Neural cell (in vitro differentiated cells): ENCODE measurements at regions not wholly inside any gene's neighbourhood (a gene's known extent, or its start where the extent isn't known, plus 50 kb on each side); places are given as distances from the start of the nearest gene placed in this dataset.

Experiments
- H2AFZ ChIP-seq: fragments of 200-600, 300-800 bp; sonication (generic), shearing (Covaris generic); 2 replicates; pipeline ENCODE4 v1.6.0; 2014; ENCODE audit warnings: low read depth, mild to moderate bottlenecking, antibody characterized with exemption, low read length, moderate library complexity
- H3F3A ChIP-seq: fragments of 200-600 bp; shearing (Covaris generic); 2 replicates; pipeline ENCODE4 v1.6.1; 2016; ENCODE audit warnings: mild to moderate bottlenecking, moderate library complexity, mixed read lengths, antibody characterized with exemption, low read length; ENCODE audit not compliant: insufficient read depth, poor library complexity, severe bottlenecking
- H3K27ac ChIP-seq: fragments of 200-600, 300-800 bp; sonication (generic), shearing (Covaris generic); 2 replicates; pipeline ENCODE4 v1.5.1; 2014; ENCODE audit warnings: mild to moderate bottlenecking, low read length, moderate library complexity
- H3K27me3 ChIP-seq: fragments of 300-800, 200-600 bp; sonication (generic), shearing (Covaris generic); 2 replicates; pipeline ENCODE4 v1.6.0; 2014; ENCODE audit warnings: mild to moderate bottlenecking, low read depth, low read length, moderate library complexity; ENCODE audit not compliant: insufficient read depth
- H3K36me3 ChIP-seq: fragments of 300-800, 200-600 bp; sonication (generic), shearing (Covaris generic); 2 replicates; pipeline ENCODE4 v1.5.1; 2014; ENCODE audit warnings: mild to moderate bottlenecking, antibody characterized with exemption, low read length, moderate library complexity; ENCODE audit not compliant: insufficient read depth
- H3K4me2 ChIP-seq: fragments of 300-800, 200-600 bp; sonication (generic), shearing (Covaris generic); 2 replicates; pipeline ENCODE4 v1.6.0; 2014; ENCODE audit warnings: mild to moderate bottlenecking, low read length
- H3K4me3 ChIP-seq: fragments of 300-800, 200-600 bp; sonication (generic), shearing (Covaris generic); 2 replicates; pipeline ENCODE4 v1.5.1; 2014; ENCODE audit warnings: mild to moderate bottlenecking, low read length, moderate library complexity
- H3K79me2 ChIP-seq: fragments of 200-600 bp; shearing (Covaris generic); replicated peaks from 2 replicates; pipeline ENCODE4 v1.6.0; 2014; ENCODE audit warnings: mild to moderate bottlenecking, low read length, moderate library complexity; ENCODE audit not compliant: insufficient read depth
- H3K9ac ChIP-seq: fragments of 300-800, 200-600 bp; sonication (generic), shearing (Covaris generic); 2 replicates; pipeline ENCODE4 v1.6.1; 2016; ENCODE audit warnings: mild to moderate bottlenecking, low read length, mixed read lengths
- H3K9me2 ChIP-seq: fragments of 200-600 bp; shearing (Covaris generic); 2 replicates; pipeline ENCODE4 v1.6.1; 2016; ENCODE audit warnings: mild to moderate bottlenecking, low read length, mixed read lengths; ENCODE audit not compliant: insufficient read depth
- H3K9me3 ChIP-seq: fragments of 200-600, 300-800 bp; sonication (generic), shearing (Covaris generic); 2 replicates; pipeline ENCODE4 v1.6.1; 2016; ENCODE audit warnings: mild to moderate bottlenecking, mixed run types, low read length, moderate library complexity, mixed read lengths
- H4K20me1 ChIP-seq: fragments of 200-600 bp; shearing (Covaris generic); 2 replicates; pipeline ENCODE4 v1.6.1; 2016; ENCODE audit warnings: mild to moderate bottlenecking, mixed run types; ENCODE audit not compliant: insufficient read depth
- EP300 ChIP-seq: fragments of 450-650 bp; conservative IDR thresholded peaks from 2 replicates; pipeline ENCODE4 v1.6.1; 2014; ENCODE audit warnings: antibody characterized with exemption, mild to moderate bottlenecking, moderate library complexity; ENCODE audit not compliant: poor library complexity, severe bottlenecking
- EZH2 ChIP-seq: fragments of 200-600, 300-800 bp; shearing (Covaris generic), sonication (generic); IDR thresholded peaks from 2 replicates; pipeline ENCODE4 v1.6.1; 2014; ENCODE audit warnings: antibody characterized with exemption, low read length, borderline replicate concordance, mild to moderate bottlenecking; ENCODE audit not compliant: insufficient read depth, poor library complexity, severe bottlenecking
- MXI1 ChIP-seq: fragments of 450-650 bp; conservative IDR thresholded peaks from 2 replicates; pipeline ENCODE4 v1.6.1; 2014; ENCODE audit warnings: antibody characterized with exemption, mild to moderate bottlenecking; ENCODE audit not compliant: poor library complexity, severe bottlenecking
- POLR2AphosphoS5 ChIP-seq: IDR thresholded peaks from 2 replicates; pipeline ENCODE4 v1.6.1; 2012
- SMC3 ChIP-seq: fragments of 450-650 bp; conservative IDR thresholded peaks from 2 replicates; pipeline ENCODE4 v1.6.1; 2014; ENCODE audit warnings: antibody characterized with exemption, mild to moderate bottlenecking, moderate library complexity; ENCODE audit not compliant: poor library complexity
- TAF1 ChIP-seq: IDR thresholded peaks from 2 replicates; pipeline ENCODE4 v1.6.1; 2012; ENCODE audit warnings: low read depth
- TF ChIP-seq, protein P1 (sequence below): fragments of 450-650 bp; IDR thresholded peaks from 2 replicates; pipeline ENCODE4 v1.5.1; 2014; ENCODE audit warnings: antibody characterized with exemption, mild to moderate bottlenecking, moderate library complexity; ENCODE audit not compliant: poor library complexity, severe bottlenecking
- TF ChIP-seq, protein P2 (sequence below): IDR thresholded peaks from 2 replicates; pipeline ENCODE4 v1.6.1; 2012; ENCODE audit warnings: borderline replicate concordance

DNA sequence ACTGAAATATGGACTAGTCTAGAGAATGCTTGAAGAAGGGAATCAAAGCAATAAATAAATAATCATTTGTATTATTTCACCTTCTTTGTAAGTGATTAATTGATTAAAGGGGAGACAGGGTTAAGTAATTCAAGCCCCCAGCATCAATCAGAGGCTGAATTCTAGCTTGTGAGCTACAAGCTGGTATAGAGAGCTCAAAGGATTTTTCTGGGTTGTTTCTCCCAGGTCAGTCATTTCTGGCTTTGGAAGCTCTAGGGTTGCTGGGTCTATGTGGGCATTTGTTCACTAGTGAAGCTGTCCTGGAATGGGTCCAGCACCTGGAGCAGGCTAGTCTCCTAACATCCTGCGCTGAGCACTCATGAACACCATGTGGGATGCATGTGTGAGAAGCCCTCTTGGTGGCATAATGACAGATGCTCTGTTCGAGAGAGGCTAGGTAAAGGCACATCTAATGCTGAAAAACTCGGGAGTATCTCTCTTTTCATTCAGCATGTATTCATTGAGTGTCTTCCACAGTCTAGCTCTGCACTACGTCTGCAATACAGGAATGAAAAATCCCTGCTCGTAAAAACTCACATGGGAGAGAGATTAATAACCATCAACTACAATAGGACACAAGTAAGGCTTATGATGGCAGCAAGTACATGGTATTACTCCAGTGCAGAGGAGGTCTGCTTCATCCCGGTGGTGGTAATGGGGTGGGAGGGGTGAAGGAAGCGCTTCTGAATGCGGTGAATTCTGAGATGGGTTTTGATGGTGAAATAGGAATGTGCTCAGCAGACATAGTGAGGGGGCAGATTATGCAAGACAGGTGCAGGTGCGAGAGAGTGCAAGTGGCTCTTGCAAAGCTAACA is 68.0 kb upstream of the NRP1 start (continued):
- TF ChIP-seq, protein P1, sequence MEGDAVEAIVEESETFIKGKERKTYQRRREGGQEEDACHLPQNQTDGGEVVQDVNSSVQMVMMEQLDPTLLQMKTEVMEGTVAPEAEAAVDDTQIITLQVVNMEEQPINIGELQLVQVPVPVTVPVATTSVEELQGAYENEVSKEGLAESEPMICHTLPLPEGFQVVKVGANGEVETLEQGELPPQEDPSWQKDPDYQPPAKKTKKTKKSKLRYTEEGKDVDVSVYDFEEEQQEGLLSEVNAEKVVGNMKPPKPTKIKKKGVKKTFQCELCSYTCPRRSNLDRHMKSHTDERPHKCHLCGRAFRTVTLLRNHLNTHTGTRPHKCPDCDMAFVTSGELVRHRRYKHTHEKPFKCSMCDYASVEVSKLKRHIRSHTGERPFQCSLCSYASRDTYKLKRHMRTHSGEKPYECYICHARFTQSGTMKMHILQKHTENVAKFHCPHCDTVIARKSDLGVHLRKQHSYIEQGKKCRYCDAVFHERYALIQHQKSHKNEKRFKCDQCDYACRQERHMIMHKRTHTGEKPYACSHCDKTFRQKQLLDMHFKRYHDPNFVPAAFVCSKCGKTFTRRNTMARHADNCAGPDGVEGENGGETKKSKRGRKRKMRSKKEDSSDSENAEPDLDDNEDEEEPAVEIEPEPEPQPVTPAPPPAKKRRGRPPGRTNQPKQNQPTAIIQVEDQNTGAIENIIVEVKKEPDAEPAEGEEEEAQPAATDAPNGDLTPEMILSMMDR = no peak

DNA sequence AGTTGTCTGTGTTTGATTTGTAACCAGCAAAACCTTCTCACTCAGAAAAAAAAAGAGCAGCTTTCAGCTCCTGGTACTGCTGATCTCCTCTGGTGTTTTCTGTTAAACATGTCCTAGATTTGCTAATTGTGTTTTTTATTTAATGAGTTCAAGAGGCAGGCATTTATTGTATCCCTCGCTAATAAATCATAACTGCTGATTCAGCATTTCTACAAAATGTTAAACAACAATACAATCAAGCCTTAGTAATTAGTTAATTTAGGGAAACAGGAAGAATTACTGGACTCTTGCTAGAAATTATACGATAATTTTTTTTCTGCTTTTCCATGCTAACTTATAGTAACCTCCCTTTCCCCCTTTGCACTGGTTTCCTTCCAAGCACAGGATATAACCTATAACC is 66.8 kb upstream of the NRP1 start:
- Histone ChIP-seq H3K79me2 (no peaks in the 10 kb centered on the region), H2AFZ (no peak overlapping the region), H3K27ac (no peak overlapping the region), H3F3A (no peaks in the 10 kb centered on the region), H3K9me3 (peaks cover 5% of the 10 kb centered on the region), H3K4me2 (no peak overlapping the region), H4K20me1 (no peaks in the 10 kb centered on the region), H3K9me2 (no peaks in the 10 kb centered on the region), H3K27me3 (no peaks in the 10 kb centered on the region), H3K4me3 (no peak overlapping the region), H3K9ac (no peak overlapping the region), H3K36me3 (no peaks in the 10 kb centered on the region)
- TF ChIP-seq, protein P2, sequence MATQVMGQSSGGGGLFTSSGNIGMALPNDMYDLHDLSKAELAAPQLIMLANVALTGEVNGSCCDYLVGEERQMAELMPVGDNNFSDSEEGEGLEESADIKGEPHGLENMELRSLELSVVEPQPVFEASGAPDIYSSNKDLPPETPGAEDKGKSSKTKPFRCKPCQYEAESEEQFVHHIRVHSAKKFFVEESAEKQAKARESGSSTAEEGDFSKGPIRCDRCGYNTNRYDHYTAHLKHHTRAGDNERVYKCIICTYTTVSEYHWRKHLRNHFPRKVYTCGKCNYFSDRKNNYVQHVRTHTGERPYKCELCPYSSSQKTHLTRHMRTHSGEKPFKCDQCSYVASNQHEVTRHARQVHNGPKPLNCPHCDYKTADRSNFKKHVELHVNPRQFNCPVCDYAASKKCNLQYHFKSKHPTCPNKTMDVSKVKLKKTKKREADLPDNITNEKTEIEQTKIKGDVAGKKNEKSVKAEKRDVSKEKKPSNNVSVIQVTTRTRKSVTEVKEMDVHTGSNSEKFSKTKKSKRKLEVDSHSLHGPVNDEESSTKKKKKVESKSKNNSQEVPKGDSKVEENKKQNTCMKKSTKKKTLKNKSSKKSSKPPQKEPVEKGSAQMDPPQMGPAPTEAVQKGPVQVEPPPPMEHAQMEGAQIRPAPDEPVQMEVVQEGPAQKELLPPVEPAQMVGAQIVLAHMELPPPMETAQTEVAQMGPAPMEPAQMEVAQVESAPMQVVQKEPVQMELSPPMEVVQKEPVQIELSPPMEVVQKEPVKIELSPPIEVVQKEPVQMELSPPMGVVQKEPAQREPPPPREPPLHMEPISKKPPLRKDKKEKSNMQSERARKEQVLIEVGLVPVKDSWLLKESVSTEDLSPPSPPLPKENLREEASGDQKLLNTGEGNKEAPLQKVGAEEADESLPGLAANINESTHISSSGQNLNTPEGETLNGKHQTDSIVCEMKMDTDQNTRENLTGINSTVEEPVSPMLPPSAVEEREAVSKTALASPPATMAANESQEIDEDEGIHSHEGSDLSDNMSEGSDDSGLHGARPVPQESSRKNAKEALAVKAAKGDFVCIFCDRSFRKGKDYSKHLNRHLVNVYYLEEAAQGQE = no peak
- TF ChIP-seq EZH2 (no peak), SMC3 (no peak), POLR2AphosphoS5 (no peak), EP300 (no peak), MXI1 (no peak)

DNA sequence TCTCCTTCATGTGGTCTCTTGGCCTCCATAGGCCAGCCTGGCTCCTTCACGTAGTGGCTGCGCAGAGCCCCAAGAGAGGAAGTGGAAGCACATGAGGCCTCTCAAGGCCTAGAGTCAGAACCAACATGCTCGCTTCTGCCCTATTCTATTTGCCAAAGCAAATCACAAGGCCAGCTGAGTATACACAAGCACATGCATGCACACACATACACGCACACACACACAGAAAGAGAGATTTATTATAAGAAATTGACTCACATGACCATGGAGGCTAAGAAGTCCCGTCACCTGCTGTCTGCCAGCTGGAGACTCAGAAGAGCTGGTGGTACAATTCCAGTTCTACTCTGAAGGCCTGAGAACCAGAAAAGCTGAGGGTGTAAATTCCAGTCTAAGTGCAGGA is 64.3 kb upstream of the NRP1 start:
- no peak overlapping the region for H3K4me3 ChIP-seq
- TF ChIP-seq TAF1 = no peak
- TF ChIP-seq SMC3 = no peak
- TF ChIP-seq, protein P1 = no peak
- no peak for TF ChIP-seq MXI1
- no peaks in the 10 kb centered on the region for H3K27me3 ChIP-seq
- no peaks in the 10 kb centered on the region for H3F3A ChIP-seq
- no peaks in the 10 kb centered on the region for H3K79me2 ChIP-seq
- no peak overlapping the region for H3K9ac ChIP-seq
- no peak overlapping the region for H2AFZ ChIP-seq
- no peaks in the 10 kb centered on the region for H3K36me3 ChIP-seq
- no peaks in the 10 kb centered on the region for H3K9me2 ChIP-seq
- H3K4me2 ChIP-seq = no peak overlapping the region
- H4K20me1 ChIP-seq = no peaks in the 10 kb centered on the region
- no peak overlapping the region for H3K27ac ChIP-seq
- H3K9me3 ChIP-seq = peaks cover 5% of the 10 kb centered on the region
